Fibroblast of lung (primary cell): ENCODE measurements at regions not wholly inside any gene's neighbourhood (a gene's known extent, or its start where the extent isn't known, plus 50 kb on each side); places are given as distances from the start of the nearest gene placed in this dataset.

Experiments
- CTCF ChIP-seq, 2 donors: IDR thresholded peaks in 1 of 2; conservative IDR thresholded peaks in 1 of 2; 1 replicate in 1 of 2; 2 replicates in 1 of 2; pipeline ENCODE4 v1.5.1; 2011 to 2012; ENCODE audit warnings: low read length in 2 of 2, control low read depth in 1 of 2, inconsistent platforms in 1 of 2, low read depth in 1 of 2, mild to moderate bottlenecking in 1 of 2
- EZH2 ChIP-seq: IDR thresholded peaks from 2 replicates; pipeline ENCODE4 v1.5.1; 2012; ENCODE audit warnings: low read length, control low read depth, mild to moderate bottlenecking; ENCODE audit errors: missing control alignments

DNA sequence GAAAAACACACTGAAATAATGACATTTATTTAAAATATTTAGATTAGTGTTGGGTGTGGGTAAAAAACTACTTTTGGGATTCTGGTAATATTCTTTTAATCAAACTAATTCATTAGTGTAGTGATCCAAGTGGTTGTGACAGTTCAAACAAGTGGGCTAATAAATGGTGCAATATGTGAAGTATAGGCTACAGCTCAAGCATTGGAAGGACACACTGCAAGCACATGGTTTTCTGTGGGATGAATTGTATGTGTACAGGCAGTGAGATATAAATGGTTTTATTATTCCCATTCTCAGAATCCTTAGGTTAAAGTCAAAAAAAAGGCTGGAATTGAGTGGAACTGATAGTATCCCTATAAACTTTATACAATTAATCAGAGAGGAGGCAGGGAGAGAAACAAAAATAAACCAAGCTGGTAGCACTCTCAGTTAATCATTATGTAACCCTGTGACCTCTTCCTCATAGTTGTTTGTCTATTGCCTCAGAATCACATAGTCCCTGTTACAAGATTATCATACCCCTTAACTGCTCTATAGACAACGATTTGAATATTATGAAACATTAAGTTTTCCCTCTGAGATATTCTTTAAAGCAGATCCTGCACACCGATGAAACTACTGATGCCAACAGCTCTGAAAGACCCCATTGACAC is 1755.4 kb upstream of the ACO1 start:
- TF ChIP-seq EZH2 (no peak), CTCF (conservative IDR thresholded peaks at IDR 0.05 in 1 of 2, IDR thresholded peaks at IDR 0.05 in 1 of 2; ENCODE audit: low read depth in 1 of 2, low read length in 2 of 2) (no peak)
